WTC11 (cell line): ENCODE measurements at regions not wholly inside any gene's neighbourhood (a gene's known extent, or its start where the extent isn't known, plus 50 kb on each side); places are given as distances from the start of the nearest gene placed in this dataset.

Experiments used
- ATAC-seq: fragments of 200-7000 bp; cut with Tn5 transposase; 2 replicates; pipeline ENCODE4 v1.10.0; 2021; ENCODE audit warnings: mild to moderate bottlenecking, moderate library complexity
- CTCF ChIA-PET: fragments of 300-600 bp; sonication (Branson Sonifier 250); formaldehyde crosslinking; loops from one replicate; lab custom pipeline; 2021; ENCODE audit warnings: antibody characterized with exemption; lab: Charles Lee
- POLR2A ChIA-PET: fragments of 350-600 bp; sonication (Branson Sonifier 250); formaldehyde crosslinking; loops from one replicate; lab custom pipeline; 2021; ENCODE audit warnings: antibody characterized with exemption; lab: Charles Lee
- DNase-seq: peaks from one replicate; pipeline ENCODE4 v3.0.0; 2021; ENCODE audit warnings: low spot score
- H3K27ac Mint-ChIP-seq: 2 replicates; pipeline ENCODE4 v1.8.0; 2021; ENCODE audit warnings: mixed read lengths
- H3K27me3 Mint-ChIP-seq: 2 replicates; pipeline ENCODE4 v1.8.0; 2021; ENCODE audit warnings: low read depth, mild to moderate bottlenecking, moderate library complexity, mixed read lengths
- H3K36me3 Mint-ChIP-seq: 2 replicates; pipeline ENCODE4 v1.8.0; 2021; ENCODE audit warnings: mixed read lengths
- H3K4me1 Mint-ChIP-seq: 2 replicates; pipeline ENCODE4 v1.8.0; 2022; ENCODE audit warnings: mixed read lengths
- H3K4me3 Mint-ChIP-seq: 2 replicates; pipeline ENCODE4 v1.8.0; 2021; ENCODE audit warnings: mild to moderate bottlenecking, moderate library complexity, mixed read lengths
- H3K9me3 Mint-ChIP-seq: 2 replicates; pipeline ENCODE4 v1.8.0; 2021; ENCODE audit warnings: mixed read lengths
- ARID4B ChIP-seq: sonication (generic); formaldehyde crosslinking; IDR thresholded peaks from 2 replicates; pipeline ENCODE4 v1.8.0; 2023; ENCODE audit warnings: missing genetic modification reagents, mild to moderate bottlenecking, borderline replicate concordance
- ATF6 ChIP-seq: sonication (generic); formaldehyde crosslinking; IDR thresholded peaks from 2 replicates; pipeline ENCODE4 v1.8.1; 2023; ENCODE audit warnings: mild to moderate bottlenecking, missing genetic modification reagents
- CBFB ChIP-seq: sonication (generic); formaldehyde crosslinking; IDR thresholded peaks from 2 replicates; pipeline ENCODE4 v1.8.1; 2022; ENCODE audit warnings: mild to moderate bottlenecking, low read depth, missing genetic modification reagents
- E2F4 ChIP-seq: sonication (generic); formaldehyde crosslinking; IDR thresholded peaks from 2 replicates; pipeline ENCODE4 v1.8.1; 2022; ENCODE audit warnings: low read depth, mild to moderate bottlenecking, moderate library complexity, missing genetic modification reagents, borderline replicate concordance
- GABPB1 ChIP-seq: sonication (generic); formaldehyde crosslinking; IDR thresholded peaks from 2 replicates; pipeline ENCODE4 v1.8.1; 2023; ENCODE audit warnings: mild to moderate bottlenecking, missing genetic modification reagents
- GRHL2 ChIP-seq: fragments of 250-450 bp; sonication (Bioruptor Pico); IDR thresholded peaks from 2 replicates; pipeline ENCODE4 v1.8.0; 2022; ENCODE audit warnings: mild to moderate bottlenecking, moderate library complexity; ENCODE audit not compliant: insufficient replicate concordance, severe bottlenecking
- IRF2 ChIP-seq: sonication (generic); formaldehyde crosslinking; IDR thresholded peaks from 2 replicates; pipeline ENCODE4 v1.8.0; 2022; ENCODE audit warnings: low read depth, missing genetic modification reagents, borderline replicate concordance
- MAX ChIP-seq: sonication (generic); formaldehyde crosslinking; IDR thresholded peaks from 2 replicates; pipeline ENCODE4 v1.8.0; 2022; ENCODE audit warnings: mild to moderate bottlenecking, missing genetic modification reagents
- MLX ChIP-seq: sonication (generic); formaldehyde crosslinking; IDR thresholded peaks from 2 replicates; pipeline ENCODE4 v1.8.1; 2023; ENCODE audit warnings: mild to moderate bottlenecking, missing genetic modification reagents, moderate library complexity
- NFYB ChIP-seq: sonication (generic); formaldehyde crosslinking; conservative IDR thresholded peaks from 2 replicates; pipeline ENCODE4 v1.8.0; 2022; ENCODE audit warnings: low read depth, missing genetic modification reagents
- SP1 ChIP-seq: sonication (generic); formaldehyde crosslinking; conservative IDR thresholded peaks from 2 replicates; pipeline ENCODE4 v1.8.1; 2022; ENCODE audit warnings: missing genetic modification reagents
- STAT6 ChIP-seq: sonication (generic); formaldehyde crosslinking; conservative IDR thresholded peaks from 2 replicates; pipeline ENCODE4 v1.8.1; 2023; ENCODE audit warnings: mild to moderate bottlenecking, low read depth, missing genetic modification reagents, moderate library complexity
- TCF7 ChIP-seq: sonication (generic); formaldehyde crosslinking; IDR thresholded peaks from 2 replicates; pipeline ENCODE4 v1.8.0; 2022; ENCODE audit warnings: mild to moderate bottlenecking, low read depth, missing genetic modification reagents, moderate library complexity
- ZMAT4 ChIP-seq: fragments of 250-450 bp; sonication (Bioruptor Pico); IDR thresholded peaks from 2 replicates; pipeline ENCODE4 v1.9.0; 2021; ENCODE audit warnings: mild to moderate bottlenecking
- ZNF423 ChIP-seq: fragments of 250-450 bp; sonication (Bioruptor Pico); IDR thresholded peaks from 2 replicates; pipeline ENCODE4 v2.1.2; 2022; ENCODE audit warnings: mild to moderate bottlenecking, moderate library complexity

GRCh38 chr22:27635852-27636251 lies 165.7 kb downstream of the MN1 start:
- no peak overlapping the region for H3K4me3 Mint-ChIP-seq
- H3K36me3 Mint-ChIP-seq = no peaks in the 10 kb centered on the region
- POLR2A ChIA-PET = no interaction called here
- H3K27ac Mint-ChIP-seq = no peak overlapping the region
- DNase-seq (no peak), ATAC-seq (no peak)
- CTCF ChIA-PET = interaction anchor here (2.3 kb wide), 1 partner anchor 9 kb away, joined by 5 read pairs; no protein-coding TSS in a partner anchor
- peaks cover 37% of the 10 kb centered on the region for H3K4me1 Mint-ChIP-seq
- no peaks in the 10 kb centered on the region for H3K27me3 Mint-ChIP-seq
- no peak for TF ChIP-seq ZNF423 (CRISPR knock-in tag)
- no peak for TF ChIP-seq SP1 (CRISPR knock-in tag)
- TF ChIP-seq GRHL2 = no peak
- TF ChIP-seq MAX = no peak
- TF ChIP-seq GABPB1 (CRISPR knock-in tag) = no peak
- no peak for TF ChIP-seq E2F4 (CRISPR knock-in tag)
- no peak for TF ChIP-seq IRF2 (CRISPR knock-in tag)
- no peak for TF ChIP-seq ARID4B
- no peak for TF ChIP-seq NFYB (CRISPR knock-in tag)
- TF ChIP-seq CBFB (CRISPR knock-in tag) = no peak
- no peak for TF ChIP-seq MLX (CRISPR knock-in tag)
- no peak for TF ChIP-seq ZMAT4
- no peaks in the 10 kb centered on the region for H3K9me3 Mint-ChIP-seq

- Mint-ChIP-seq H3K27ac (no peak overlapping the region), H3K9me3 (no peaks in the 10 kb centered on the region), H3K36me3 (no peaks in the 10 kb centered on the region), H3K27me3 (no peaks in the 10 kb centered on the region), H3K4me1 (peaks cover 35% of the 10 kb centered on the region), H3K4me3 (no peak overlapping the region)
- ATAC-seq (no peak), DNase-seq (no peak)
- POLR2A ChIA-PET = no interaction called here
- CTCF ChIA-PET = interaction anchor here (2.3 kb wide), 1 partner anchor 10 kb away, joined by 5 read pairs; no protein-coding TSS in a partner anchor
- TF ChIP-seq STAT6 = no peak
- no peak for TF ChIP-seq TCF7
- no peak for TF ChIP-seq ATF6
Observed at GRCh38 chr22:27636716-27637508, 164.6 kb downstream of the MN1 start.
